Effector memory CD4-positive, alpha-beta T cell (primary cell): ENCODE measurements at regions not wholly inside any gene's neighbourhood (a gene's known extent, or its start where the extent isn't known, plus 50 kb on each side); places are given as distances from the start of the nearest gene placed in this dataset.
"Not testable (repeated sequence)": the region's sequence is repeated elsewhere in the genome, so short reads cannot be mapped to it uniquely, and the experiment has no call there.

Source experiments
- DNase-seq, 3 donors: peaks; one replicate each; pipeline ENCODE4 v3.0.0-alpha.2; 2020
- H3K27ac ChIP-seq: 2 replicates; pipeline ENCODE4 v1.7.0; 2013; ENCODE audit warnings: mild to moderate bottlenecking, low read length, moderate library complexity; ENCODE audit not compliant: insufficient read depth, poor library complexity, severe bottlenecking
- H3K27me3 ChIP-seq: replicated peaks from 2 replicates; pipeline ENCODE4 v1.7.0; 2013; ENCODE audit warnings: mild to moderate bottlenecking, low read length; ENCODE audit not compliant: insufficient read depth, control insufficient read depth, poor library complexity, severe bottlenecking
- H3K36me3 ChIP-seq: 2 replicates; pipeline ENCODE4 v1.7.0; 2013; ENCODE audit warnings: mild to moderate bottlenecking, low read length, moderate library complexity; ENCODE audit not compliant: control insufficient read depth, insufficient read depth
- H3K4me1 ChIP-seq: 2 replicates; pipeline ENCODE4 v1.7.0; 2013; ENCODE audit warnings: low read length, mild to moderate bottlenecking; ENCODE audit not compliant: control insufficient read depth, insufficient read depth, poor library complexity, severe bottlenecking
- H3K4me3 ChIP-seq: 2 replicates; pipeline ENCODE4 v1.7.0; 2013; ENCODE audit warnings: low read length, low read depth, mild to moderate bottlenecking; ENCODE audit not compliant: insufficient read depth, poor library complexity, severe bottlenecking
- H3K9me3 ChIP-seq: 2 replicates; pipeline ENCODE4 v1.7.0; 2013; ENCODE audit warnings: mild to moderate bottlenecking, low read length, moderate library complexity; ENCODE audit not compliant: control insufficient read depth

DNA sequence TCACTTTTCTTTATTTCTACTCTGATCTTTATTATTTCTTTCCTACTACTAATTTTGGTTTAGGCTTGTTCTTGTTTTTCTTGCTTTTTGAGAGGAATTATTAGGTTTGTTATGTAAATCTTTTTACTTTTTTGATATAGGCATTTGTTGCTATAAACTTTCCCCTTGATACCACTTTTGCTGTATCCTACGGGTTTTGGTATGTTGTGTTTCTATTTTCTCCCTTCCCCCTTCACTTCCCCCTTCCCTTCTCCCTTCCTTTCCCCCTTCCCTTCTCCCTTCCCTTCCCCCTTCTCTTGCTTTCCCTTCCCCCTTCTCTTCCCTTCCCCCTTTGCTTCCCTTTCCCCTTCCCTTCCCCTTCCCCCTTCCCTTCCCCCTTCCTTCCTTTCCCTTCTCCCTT is 529.6 kb downstream of the RAB38 start:
- Histone ChIP-seq H3K4me3 (no peak overlapping the region), H3K27ac (no peak overlapping the region), H3K27me3 (no peaks in the 10 kb centered on the region), H3K9me3 (no peaks in the 10 kb centered on the region), H3K36me3 (no peaks in the 10 kb centered on the region), H3K4me1 (no peaks in the 10 kb centered on the region)
- DNase-seq = no peak

DNA sequence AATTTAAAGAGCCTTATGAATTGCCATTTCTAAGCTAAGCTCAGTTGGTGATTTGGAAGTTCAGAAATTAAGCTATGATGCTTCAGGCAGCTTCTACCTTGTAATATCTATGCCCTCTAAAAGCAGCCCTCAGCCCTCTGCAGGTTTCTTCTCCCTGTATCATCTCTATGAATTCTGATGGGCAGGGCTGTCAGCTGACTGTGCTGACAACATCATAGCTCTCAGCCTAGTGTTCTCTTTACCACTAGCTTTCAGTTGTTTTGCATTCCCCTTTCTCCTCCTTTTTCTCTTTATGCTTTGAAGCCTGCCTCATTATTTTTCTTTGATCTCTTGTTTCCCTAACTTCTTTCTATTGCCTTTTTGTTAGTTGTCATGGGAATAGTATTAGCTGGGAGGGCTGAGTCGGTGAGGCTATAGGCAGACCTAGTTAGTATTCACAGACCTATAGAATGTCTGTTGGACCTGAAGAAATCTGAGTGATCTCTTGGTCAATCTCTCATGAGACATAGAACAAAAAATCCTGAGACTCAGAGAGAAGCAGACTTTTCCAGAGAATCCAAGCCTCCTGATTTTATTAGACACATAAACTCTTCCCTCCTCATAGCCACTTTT is 535.4 kb downstream of the RAB38 start:
- H3K4me3 ChIP-seq = no peak overlapping the region
- H3K36me3 ChIP-seq = no peaks in the 10 kb centered on the region
- H3K4me1 ChIP-seq = no peaks in the 10 kb centered on the region
- no peaks in the 10 kb centered on the region for H3K9me3 ChIP-seq
- no peak overlapping the region for H3K27ac ChIP-seq
- no peak for DNase-seq
- no peaks in the 10 kb centered on the region for H3K27me3 ChIP-seq

DNA sequence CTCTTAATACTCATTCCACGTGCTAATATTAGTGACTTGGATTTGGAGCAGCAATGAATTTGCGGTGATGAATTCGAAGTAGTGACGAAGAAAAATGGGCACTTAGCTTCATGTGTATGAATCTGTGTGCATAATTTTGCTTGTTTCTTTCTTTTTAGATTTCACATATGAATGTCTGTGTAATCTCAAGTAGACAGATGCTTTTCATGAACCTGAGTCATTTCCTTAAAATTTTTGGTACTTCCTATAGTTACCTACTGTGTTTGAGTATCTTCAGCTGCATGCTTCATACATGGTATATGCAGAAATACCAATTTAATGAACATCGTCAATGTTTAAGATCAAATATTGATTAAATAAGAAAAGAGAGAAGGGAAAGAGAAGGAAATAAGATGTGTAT is 540.2 kb downstream of the RAB38 start:
- H3K4me1 ChIP-seq = no peaks in the 10 kb centered on the region
- no peaks in the 10 kb centered on the region for H3K27me3 ChIP-seq
- no peak overlapping the region for H3K27ac ChIP-seq
- DNase-seq = no peak
- H3K4me3 ChIP-seq = no peak overlapping the region
- no peaks in the 10 kb centered on the region for H3K36me3 ChIP-seq
- no peaks in the 10 kb centered on the region for H3K9me3 ChIP-seq

DNA sequence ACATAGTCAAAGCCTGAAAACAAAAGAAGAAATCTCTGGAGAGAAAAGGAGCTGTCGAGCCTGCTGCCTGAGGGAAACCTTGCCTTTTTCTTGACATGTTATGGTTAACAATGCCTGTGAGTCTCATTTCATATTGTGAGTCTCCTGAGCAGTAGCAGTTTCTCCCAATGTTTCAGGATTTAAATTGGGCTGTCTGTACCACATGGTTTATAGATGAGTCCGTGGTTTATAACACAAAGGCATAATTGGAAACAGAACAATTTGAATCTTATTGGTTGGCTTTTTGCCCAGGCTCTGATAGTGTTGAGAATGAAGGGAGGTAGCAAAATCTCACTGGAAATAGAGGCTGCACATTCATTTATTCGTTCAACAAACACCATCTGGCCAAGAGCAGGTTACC is 540.9 kb downstream of the RAB38 start:
- no peaks in the 10 kb centered on the region for H3K36me3 ChIP-seq
- no peaks in the 10 kb centered on the region for H3K4me1 ChIP-seq
- no peak overlapping the region for H3K27ac ChIP-seq
- no peaks in the 10 kb centered on the region for H3K27me3 ChIP-seq
- H3K4me3 ChIP-seq = no peak overlapping the region
- H3K9me3 ChIP-seq = no peaks in the 10 kb centered on the region
- DNase-seq = no peak

DNA sequence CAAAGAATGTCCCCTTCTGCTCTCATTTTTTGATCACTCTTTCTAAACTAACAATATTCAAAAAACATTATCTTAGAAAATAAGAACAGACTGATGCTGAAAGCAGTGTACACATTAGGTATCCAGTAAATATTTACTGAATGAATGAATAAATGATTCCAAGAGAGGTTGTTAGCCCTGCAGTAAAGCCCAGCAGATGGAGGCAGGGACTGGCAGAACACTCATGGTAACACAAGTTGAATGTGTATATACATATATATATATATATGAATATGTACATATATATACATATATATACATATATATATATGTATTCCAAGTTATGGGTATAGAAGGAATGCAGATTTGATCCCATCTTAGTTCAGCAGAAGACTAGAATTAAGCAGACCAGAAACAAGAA is 546.3 kb downstream of the RAB38 start:
- Histone ChIP-seq H3K4me1 (no peaks in the 10 kb centered on the region), H3K27me3 (no peaks in the 10 kb centered on the region), H3K36me3 (no peaks in the 10 kb centered on the region), H3K4me3 (no peak overlapping the region), H3K9me3 (no peaks in the 10 kb centered on the region), H3K27ac (no peak overlapping the region)
- DNase-seq = no peak

DNA sequence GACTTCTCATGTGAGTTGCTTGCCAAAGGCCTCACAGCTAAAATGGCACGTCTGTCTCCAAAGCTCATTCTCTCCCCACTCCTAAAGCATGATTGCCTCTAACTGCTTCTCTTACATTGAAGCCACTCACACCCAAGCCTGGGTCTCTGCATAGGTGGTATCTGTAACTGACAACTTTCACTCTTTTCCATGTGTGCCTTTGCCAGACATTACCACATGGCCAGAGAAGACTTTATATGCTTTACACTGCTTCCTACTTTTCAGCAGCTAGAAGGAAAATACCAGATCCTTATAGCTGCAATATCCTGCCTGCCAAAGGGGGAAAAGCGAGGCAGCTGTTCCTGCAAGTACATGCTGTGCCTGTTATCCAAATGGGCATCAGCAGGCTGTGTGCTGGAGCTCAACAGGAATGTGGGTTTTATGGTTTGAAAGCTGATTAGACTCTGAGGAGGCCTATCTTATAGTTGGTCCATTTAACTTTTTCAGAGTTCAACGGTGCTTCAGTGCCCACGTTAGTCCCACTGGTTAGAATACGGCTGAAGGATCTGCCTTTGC is 547.1 kb downstream of the RAB38 start:
- no peaks in the 10 kb centered on the region for H3K27me3 ChIP-seq
- no peak for DNase-seq
- H3K36me3 ChIP-seq = no peaks in the 10 kb centered on the region
- no peaks in the 10 kb centered on the region for H3K9me3 ChIP-seq
- no peak overlapping the region for H3K4me3 ChIP-seq
- H3K27ac ChIP-seq = no peak overlapping the region
- H3K4me1 ChIP-seq = no peaks in the 10 kb centered on the region

DNA sequence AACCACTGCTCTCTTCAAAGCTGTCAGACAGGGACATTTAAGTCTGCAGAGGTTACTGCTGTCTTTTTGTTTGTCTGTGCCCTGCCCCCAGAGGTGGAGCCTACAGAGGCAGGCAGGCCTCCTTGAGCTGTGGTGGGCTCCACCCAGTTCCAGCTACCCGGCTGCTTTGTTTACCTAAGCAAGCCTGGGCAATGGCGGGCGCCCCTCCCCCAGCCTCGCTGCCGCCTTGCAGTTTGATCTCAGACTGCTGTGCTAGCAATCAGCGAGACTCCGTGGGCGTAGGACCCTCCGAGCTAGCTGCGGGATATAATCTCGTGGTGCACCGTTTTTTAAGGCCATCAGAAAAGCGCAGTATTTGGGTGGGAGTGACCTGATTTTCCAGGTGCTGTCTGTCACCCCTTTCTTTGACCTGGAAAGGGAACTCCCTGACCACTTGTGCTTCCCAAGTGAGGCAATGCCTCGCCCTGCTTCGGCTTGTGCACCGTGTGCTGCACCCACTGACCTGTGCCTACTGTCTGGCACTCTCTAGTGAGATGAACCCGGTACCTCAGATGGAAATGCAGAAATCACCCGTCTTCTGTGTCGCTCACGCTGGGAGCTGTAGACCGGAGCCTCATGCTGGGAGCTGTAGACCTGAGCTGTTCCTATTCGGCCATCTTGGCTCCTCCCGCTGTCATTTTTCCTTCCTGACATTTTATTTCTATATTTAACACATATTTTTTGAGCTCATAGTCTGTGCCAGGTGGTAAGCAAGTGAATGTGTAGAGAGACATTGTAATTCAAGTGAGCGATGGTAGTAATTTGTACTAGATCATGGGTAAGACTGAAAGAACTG is 551.5 kb downstream of the RAB38 start:
- DNase-seq, H3K27me3 ChIP-seq, H3K4me3 ChIP-seq, H3K9me3 ChIP-seq, H3K27ac ChIP-seq, H3K36me3 ChIP-seq, H3K4me1 ChIP-seq: not testable (repeated sequence)

DNA sequence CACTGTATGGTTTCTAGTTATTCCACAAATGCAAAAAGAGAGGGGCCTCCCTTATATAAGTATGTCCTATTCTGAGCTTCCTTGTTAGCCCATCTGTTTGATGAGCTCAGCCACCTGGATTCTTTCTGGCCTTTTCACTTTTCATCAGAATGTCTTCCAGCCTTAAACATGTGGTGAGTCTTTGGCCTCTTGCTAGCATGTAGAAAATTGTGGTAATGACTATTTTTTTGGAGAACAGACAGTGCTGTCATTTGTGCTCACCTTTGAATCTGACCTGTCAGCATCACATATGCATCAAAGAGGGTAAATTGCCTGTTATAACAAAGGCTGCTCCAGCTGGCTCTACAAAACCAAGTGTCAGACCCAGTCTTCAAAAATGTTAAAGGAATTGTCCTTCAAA is 558.7 kb downstream of the RAB38 start:
- Histone ChIP-seq H3K27ac (no peak overlapping the region), H3K36me3 (no peaks in the 10 kb centered on the region)

DNA sequence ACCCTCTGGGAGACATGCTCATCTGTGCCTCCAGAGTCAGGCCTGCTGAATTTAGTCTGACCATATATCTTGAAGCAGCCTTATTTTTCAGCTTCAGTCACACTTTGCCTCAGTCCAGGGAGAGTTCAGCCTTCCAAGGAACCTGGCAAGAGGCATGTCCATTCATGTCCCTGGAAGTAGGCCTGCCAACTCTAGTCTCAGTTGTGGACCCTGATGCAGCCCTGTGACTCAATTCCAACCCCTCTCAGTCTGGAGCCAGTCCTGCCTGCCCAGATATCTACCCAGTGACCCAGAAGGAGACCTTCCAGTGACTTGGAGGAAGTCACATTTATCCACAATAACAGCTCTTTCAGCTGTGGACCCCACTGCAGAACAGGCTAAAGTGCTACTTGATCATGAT is 566.6 kb downstream of the TMEM135 start:
- Histone ChIP-seq H3K4me1 (no peaks in the 10 kb centered on the region), H3K4me3 (no peak overlapping the region), H3K9me3 (no peaks in the 10 kb centered on the region), H3K27me3 (no peaks in the 10 kb centered on the region), H3K27ac (no peak overlapping the region), H3K36me3 (no peaks in the 10 kb centered on the region)
- no peak for DNase-seq

More for the DNA sequence above, 558.7 kb downstream of the RAB38 start:
- Histone ChIP-seq H3K9me3 (no peaks in the 10 kb centered on the region), H3K27me3 (no peaks in the 10 kb centered on the region), H3K4me3 (no peak overlapping the region), H3K4me1 (no peaks in the 10 kb centered on the region)
- no peak for DNase-seq

DNA sequence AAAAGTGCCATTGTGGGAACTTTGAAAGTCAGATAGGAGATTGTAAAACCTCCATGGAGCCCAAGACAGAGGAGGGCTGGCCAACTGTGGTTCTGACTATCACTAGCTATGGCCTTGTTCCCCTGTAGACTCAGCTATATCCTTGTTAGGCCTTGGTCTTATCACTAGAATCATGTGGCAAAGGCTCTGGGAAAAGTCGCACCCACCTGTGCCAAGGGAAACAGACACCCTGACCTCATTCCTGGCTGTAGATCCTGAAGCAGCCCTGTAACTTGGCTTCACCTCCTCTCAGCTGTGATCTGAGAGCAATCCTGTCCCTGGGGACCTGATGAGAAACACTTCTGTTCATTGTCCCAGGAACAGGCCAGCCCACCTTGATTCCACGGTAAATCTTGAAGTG is 566.2 kb downstream of the TMEM135 start:
- Histone ChIP-seq H3K9me3 (no peaks in the 10 kb centered on the region), H3K36me3 (no peaks in the 10 kb centered on the region), H3K4me1 (no peaks in the 10 kb centered on the region), H3K27me3 (no peaks in the 10 kb centered on the region), H3K27ac (no peak overlapping the region), H3K4me3 (no peak overlapping the region)
- DNase-seq = no peak
